NCI-H1694 treated with DMSO at 0.1 percent for 48 hours (cell line): ENCODE measurements at regions not wholly inside any gene's neighbourhood (a gene's known extent, or its start where the extent isn't known, plus 50 kb on each side); places are given as distances from the start of the nearest gene placed in this dataset.
A peak's percentile ranks its signal among the peaks of the same experiment; 100 is the strongest.

Source experiments
- DNase-seq: peaks from one replicate; lab custom pipeline; 2025; lab: John Stamatoyannopoulos, UW

DNA sequence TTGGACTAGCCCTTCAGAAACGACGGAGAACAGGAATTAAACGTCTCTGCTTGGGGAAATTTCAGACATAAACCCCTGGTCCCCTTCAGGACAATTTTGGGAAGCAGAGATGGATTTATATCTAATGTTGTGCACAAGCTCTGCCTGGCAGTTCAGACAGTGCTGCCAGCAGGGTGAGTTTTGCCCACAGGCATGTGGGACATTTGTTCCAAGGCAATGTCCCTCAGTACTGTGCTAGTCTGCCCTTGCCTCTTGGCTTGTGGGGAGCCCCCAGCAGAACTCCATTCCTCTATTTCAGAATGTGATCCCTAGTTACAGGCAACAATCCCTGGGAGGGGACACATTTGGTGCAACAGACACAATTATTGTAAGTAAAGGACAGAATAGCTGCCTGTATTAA, 76.5 kb upstream of the GPR12 start:
- no peak for DNase-seq

DNA sequence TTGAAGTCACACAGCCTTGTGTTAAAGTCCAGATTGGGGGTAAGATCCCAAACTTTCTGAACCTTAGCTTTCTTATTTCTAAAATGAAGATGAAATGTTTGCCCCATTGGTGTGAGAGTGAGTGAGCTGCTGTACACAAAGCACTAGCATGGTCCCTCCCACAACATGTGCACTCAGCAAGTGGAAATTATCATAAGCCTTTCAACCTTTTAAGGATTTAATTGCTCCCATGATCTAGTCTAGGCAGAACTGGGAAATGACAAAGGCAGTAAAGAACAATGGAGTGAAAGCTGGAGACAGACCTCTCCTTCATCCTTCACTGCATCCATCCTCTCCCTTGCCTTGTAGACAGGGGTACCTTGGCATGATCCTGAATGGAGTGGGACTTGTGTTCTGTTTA, 76.0 kb upstream of the GPR12 start:
- no peak for DNase-seq

DNA sequence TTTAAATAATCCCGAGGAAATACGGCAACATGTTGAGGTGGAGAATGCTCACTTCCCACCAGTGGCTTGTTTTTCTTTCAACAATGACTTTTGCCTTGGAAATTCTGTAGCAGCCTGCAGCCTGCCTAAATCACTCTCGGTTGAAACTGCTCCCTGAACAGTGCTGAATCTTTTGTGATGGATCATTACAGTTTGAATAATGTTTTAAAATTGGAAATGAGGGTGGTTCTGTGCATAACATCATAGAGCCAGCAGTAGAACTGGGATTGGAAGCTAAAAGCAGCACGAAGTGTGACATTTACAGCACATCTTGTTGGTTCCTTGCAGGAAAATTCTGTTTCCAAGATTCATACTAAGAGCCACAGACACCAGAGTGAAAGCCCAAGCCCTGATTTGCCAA, 74.1 kb upstream of the GPR12 start:
- DNase-seq = no peak

DNA sequence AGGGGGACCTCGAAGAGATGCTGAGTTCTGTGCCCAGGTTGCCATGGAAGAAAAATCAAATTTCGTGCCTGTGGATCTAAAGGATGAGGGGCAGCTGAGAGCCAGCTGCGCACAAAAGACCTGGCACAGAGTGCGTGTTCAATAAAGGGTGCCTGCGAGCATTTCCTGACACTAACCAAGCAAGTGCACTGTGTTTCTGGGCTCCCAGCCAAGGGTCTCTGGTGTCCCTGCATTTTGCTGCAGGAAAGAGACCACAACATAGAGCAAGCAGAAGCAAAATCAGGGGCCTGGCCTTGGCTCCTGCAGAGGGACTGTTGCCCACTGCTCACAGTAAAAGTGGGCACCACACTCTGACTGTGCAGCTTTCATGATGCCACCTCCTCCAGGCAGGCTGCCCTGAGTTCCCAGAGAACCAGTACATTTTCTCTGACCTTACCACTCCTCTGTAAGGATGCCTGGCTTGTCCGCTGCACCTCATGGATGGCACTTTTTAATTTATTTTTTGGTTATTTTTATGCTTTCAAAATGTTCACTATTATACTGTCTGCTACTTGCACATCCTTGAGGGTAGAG, 70.8 kb upstream of the GPR12 start:
- no peak for DNase-seq

- DNase-seq = no peak
These were observed 69.1 kb upstream of the GPR12 start for GRCh38 chr13:26829716-26830115.

GRCh38 chr13:26824581-26824980, 64.0 kb upstream of the GPR12 start:
- DNase-seq = no peak

- DNase-seq = no peak
These were observed 61.6 kb upstream of the GPR12 start for GRCh38 chr13:26822146-26822545.

- DNase-seq = no peak
These were observed 61.1 kb upstream of the GPR12 start for GRCh38 chr13:26821672-26822071.

DNA sequence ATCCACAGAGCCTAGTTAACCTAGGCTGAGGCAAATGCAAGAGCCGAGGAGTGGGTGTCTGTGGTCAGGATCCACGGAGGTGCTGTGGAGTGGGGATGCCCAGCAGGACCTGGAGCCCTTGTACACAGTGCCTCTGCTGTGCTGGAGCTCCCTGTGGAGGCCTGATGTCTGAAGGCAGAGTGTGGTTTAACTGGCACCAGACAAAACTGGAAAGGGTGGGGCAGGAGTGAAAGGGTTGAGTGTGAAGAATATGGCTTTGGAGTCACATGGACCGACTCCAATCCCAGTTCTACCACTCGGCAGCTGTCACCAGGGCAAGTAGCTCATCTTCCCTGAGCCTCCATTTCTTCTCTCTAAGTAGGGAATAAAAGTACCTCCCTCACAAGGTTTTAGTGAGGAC, 60.3 kb upstream of the GPR12 start:
- no peak for DNase-seq

GRCh38 chr13:26819046-26819445, 58.5 kb upstream of the GPR12 start:
- peak; percentile 81 for DNase-seq

GRCh38 chr13:26816881-26817280, 56.3 kb upstream of the GPR12 start:
- DNase-seq = no peak

DNA sequence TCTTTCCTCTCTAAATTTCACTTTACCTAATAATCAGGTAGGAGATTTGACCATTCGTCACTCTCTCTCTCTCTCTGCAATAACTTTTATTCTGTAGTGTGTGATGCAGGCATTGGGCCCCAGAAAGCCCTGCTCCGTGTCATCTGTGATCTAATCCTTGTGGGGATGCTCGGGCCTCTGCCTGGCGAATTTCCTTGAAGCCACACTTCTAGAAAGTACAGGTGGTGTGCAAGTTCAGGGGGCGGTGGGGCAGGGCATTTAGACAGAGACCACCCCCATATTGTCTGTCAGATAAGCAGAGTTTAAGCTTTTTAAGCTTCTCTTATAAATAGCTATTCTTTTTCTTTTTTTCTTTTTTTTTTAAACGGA, 53.4 kb upstream of the GPR12 start:
- no peak for DNase-seq

DNA sequence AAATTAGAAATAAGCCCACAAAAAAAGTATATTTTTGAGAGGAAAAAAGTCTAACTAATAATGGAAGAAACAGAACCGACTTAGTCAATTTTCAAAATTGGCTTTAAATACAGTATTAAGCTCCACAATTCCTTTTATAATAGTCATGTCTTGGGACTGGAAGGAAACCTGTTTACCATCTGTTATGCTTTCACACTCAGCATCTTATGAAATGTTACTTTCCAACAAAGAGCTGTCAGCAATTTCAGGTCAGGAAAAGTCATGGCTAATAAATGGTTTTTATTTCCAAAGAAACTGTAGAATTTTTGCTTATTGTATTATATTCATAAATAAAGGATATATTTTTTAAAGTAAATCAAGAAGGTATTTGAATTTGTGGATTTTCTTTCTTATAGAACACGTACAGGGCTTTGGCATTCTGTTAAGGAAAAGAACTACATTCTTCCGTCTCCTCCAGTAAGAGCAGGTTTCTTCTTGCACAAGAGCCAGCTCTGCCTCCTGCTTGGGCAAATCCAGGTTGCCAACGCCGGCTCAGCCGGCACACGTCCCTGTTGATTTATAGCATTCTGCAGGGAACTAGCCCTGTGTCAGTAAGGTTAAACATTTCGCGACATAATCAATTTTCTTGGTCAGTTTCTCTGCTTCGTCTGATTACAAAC, 52.9 kb upstream of the GPR12 start:
- DNase-seq = no peak

- peak; percentile 83 for DNase-seq
These were observed 51.0 kb upstream of the GPR12 start for GRCh38 chr13:26811581-26811980.
